ENCODE measurements at regions not wholly inside any gene's neighbourhood (a gene's known extent, or its start where the extent isn't known, plus 50 kb on each side); places are given as distances from the start of the nearest gene placed in this dataset.

DNA sequence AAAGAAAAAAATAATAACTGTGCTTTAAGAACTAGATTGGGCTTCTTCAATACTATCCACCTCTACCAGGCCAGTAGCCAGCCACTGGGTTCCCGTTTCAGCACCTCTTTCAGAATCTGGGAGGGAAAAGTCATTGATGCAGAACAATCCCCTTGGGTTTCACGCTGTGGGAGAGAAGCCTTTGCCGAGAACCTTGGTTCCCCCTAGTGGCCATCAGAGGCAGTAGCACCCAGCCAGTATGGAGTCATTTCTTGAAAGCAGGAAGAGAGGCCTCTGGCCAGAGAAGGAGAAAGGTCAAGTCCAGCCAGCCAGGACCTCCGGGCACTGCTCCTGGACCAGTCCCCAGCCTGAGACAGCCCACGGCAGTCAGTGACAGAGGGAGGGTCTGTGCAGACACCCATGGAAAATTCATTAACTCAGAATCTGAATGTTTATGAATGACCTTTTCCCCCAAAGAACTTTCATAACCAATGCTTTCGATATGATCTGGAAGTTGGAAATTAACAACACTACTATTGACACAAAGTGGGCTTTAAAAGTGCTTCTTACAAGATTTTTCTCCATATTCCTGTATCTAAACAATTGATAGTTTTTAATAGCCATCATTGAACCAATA, 51.2 kb upstream of the CDH5 start:
- DNase-seq (ENCODE audit: low read depth): peak; percentile 51

DNA sequence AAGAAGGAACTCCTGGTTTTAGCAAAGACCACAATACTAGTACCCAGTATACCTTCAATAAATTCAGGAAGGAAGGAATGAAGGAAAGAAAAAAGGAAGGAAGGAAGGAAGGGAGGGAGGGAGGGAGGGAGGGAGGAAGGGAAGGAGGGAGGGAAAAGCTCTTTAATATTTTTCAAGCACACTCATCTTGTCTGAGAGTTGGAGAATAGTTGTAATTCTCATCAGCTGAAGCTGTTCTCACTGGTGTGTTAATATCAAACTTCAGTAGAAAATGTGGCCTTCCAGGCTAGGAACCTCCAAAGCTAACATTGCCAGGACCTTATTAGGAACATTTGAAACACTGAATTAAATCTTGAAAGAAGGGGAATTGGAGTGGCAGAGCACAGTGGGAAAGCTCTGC, 55.2 kb upstream of the CDH5 start:
- no peak for DNase-seq (ENCODE audit: low read depth)

DNA sequence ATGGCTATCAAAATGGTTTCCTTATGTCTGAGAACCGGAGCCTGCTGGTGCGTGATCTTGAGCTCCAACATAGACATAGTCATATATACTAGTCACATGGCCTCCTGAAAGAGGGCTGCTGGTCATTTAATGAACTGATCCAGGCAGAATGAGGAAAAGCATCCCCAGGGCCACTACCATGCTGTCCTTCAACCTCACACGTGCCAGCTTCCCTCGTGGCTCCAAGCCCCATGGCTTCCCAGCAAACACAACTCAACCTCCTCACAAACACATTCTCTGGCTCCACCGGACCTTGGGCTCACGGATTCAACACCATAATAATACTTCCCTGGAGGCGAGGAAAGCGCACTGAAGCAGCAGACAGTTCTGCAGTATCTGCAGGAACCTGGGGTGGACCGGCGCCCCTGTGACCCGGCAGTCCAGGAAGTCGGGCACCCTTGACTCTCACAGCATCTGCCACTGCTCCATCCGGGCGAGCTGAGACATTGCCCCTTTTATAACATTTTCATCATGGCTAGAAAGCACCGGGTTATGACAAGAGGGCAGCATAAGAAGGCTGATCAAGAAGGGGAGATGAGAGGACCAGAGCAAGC, 57.2 kb upstream of the CDH5 start:
- DNase-seq (ENCODE audit: low read depth): no peak

DNA sequence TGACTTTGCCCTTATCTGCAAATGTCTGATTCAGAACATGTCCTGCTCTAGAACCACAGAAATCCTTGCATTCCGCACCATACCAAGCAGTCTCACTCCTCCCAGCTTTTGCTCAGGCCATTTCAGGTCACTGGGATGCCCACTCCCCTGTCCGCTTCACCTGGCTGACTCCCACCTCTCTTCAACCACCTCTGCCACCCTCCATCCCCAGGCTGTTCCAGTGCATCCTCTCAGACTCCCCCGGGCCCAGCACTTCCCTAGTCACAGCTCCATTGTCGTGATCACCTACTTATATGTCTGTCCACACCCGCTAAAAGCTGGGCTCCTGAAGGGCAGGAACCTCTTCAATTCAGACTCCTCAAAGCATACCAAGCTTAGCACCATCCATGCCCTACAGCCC, 58.4 kb upstream of the CDH5 start:
- no peak for DNase-seq (ENCODE audit: low read depth)

DNA sequence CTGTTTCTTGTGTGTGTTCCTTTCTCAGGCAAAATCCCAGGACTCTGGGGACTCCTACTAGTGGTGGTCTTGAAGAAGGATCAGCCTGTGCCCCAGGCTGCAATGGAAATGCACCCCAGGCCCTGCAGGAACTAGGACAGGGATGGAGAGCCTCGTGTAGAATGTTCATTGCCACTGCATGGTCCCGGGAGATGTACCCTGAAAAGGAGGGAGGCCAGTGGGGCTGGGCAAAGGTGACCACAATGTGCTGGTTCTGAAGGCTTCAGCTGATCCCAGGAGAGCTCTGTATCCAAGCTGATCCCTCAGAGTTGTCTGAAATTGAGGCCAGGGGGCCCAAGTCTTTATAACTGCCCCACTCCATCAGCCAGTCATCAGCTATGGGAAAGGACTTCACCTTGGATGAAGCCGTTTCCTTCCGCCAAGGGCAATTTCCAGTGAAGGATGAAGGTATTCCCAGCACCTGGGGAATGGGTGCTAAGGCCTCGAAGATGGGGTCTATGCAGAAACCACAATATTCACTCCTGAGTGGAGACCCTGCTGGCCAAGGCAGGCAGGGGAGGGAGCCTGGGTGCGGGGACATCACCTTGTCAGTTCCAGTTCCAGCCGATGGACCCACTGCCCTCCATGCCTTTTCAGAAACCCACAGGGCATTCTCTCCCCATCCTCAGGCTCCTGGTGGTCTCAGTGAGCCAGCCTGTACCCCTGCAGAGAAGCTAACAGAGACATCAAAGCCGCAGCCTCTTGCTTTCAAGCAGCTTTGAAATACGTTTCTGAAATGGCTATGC, 59.9 kb upstream of the CDH5 start:
- DNase-seq (ENCODE audit: low read depth): no peak

DNA sequence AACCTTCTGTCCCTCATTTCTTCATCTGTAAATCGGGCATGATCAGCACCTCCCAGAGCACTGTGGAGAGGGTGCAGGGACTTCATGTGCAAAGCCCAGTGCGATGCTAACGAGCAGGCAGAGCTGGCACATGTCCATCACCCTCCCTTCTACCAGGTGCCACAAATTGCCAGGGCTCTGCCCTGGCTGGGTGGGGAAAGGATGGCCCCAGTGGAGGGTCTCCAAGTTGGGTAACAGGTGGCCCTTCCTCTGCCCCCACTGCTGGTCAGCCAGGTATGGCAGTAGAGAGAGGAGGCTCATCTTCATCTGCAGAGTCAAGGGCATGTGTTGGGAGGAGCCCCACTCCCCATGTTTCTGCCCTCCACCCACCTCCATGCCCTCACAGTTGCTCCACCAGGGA, 61.5 kb upstream of the CDH5 start:
- DNase-seq (ENCODE audit: low read depth): no peak

DNA sequence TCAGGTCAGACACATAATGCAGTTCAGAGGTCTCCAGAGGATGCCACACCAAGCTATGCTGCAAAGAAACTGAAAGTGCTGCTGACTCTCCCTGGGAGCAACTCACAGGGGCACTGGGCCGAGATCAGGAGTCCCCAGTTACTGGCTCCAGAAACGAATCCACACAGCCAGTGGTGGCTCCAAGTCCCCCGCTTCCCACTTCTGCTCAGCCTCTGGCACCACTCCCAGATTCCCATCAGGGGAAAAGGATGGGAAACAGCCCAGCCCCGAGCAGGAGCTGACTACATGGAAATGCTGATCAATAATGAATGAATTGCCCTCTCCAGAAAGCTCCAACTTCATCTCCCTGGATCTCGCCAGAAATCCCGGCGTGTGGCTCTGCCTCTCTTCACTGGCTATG, 62.3 kb upstream of the CDH5 start:
- no peak for DNase-seq (ENCODE audit: low read depth)

DNA sequence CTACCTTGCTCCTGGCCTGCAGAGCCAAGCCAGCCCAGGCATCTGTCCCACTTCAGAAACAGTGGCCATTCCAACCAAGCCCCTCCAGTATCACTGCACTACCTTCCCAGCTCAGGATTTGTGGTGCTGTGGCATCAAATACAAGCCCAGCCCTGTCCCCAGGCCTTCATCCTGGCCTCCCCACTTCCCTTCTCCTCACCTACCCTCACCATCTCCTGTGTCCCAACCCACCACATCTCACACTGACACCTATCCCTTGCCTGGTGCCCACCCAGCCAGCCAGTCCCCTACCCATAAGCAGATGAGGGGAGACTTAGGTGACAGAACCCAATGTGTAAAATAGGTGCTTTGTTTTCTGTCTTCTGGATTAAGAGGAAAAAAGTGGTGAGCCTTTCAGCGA, 66.0 kb upstream of the CDH5 start:
- DNase-seq (ENCODE audit: low read depth): no peak

DNA sequence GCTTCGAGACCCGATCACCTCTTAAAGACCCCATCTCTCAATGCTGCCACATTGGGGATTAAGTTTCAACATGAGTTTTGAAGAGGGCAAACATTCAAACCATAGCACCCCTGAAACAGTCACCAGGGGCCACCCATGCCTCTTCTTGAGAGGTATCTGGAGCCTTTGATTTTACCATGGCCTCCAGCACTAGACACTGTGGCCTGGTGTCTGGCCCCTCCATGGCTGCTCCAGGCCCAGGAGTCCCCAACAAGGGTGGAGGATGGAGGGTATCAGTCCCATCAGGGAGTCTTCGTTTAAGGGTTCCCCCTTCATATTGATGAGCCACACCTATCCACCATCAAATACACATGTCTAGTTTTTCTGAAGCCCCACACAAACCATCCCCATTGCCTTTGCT, 66.5 kb upstream of the CDH5 start:
- DNase-seq (ENCODE audit: low read depth): no peak

DNA sequence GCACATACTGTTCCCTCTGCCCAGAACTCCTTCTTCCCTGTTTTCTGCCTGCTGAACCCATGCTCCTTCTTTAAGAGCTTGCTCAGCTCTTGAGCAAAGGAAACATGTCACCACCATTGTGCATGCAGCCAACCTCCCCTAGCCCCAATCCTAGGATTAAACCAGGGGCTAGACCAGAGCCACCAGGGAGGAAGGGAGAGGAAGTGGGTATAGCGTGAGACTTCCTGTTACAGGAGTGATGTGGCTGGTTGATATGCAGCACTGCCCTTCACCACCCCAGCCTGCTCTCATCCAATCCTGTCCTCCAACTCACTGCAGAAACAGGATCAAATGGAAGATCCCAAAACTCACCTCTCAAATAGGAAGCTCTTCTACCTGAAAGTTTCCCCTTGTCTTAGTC, 67.1 kb upstream of the CDH5 start:
- no peak for DNase-seq (ENCODE audit: low read depth)

DNA sequence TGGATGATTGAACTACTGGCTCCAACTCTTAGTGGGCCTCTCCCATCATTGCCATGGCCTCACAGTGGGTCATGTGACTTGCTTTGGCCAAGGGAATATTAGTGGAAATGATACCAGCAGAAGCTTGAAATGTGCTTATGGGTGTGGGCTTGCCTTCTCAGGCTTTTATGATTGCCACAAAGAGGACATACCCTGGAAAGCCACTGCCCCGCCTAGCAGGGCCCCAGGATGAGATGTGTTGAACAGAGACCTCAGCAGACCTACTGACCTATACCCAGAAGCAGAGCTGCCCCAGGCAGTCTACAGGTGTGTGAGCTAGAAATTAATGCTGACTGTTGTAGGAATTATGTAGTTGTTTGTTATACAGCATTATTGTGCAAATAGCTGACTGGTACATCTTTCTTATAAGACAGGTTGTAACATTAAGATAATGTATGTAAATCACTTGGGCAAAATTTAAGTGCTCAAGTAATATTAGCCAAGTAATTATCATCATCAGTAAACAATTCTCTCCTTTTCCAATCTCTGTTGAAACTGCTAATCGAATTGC, 67.8 kb upstream of the CDH5 start:
- no peak for DNase-seq (ENCODE audit: low read depth)

DNA sequence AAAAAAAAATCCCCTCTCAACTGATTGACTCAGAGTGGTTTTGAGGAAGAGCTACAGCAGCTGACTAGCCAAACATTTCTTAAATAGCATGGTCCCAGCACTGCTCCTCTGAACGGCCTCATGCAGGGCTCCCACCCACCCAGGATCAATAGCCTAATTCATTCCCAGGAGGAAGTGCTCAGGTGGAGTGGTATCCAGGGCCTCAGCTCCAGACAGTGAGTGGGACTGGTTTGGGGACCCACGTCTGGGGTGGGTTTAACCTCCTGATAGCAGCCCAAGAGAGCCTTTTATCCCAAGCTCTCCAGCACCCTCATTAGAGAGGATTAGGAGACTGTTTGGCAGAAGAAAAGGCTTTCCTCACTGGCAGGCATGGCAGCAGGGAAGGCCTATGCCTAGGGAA, 68.5 kb upstream of the CDH5 start:
- DNase-seq (ENCODE audit: low read depth): no peak

DNA sequence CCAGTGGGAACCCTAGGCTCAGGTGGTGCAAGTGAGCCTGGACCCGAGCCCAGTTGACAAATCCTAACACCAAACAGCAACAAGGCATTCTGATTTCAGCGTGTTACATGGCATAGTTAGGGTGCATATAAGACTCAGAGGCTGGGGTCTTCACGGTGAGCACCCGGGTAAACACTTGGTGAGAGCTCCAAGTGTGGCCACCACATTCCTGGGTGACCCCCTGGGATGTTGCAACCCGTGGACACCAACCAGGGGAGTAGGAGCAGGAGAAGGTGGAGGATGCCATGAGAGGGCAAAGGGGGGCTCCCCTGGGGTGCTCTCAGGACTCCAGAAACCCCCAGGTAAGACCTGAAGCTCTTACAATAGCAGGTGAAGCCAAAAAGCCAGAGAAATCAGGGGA, 69.9 kb upstream of the CDH5 start:
- no peak for DNase-seq (ENCODE audit: low read depth)

DNA sequence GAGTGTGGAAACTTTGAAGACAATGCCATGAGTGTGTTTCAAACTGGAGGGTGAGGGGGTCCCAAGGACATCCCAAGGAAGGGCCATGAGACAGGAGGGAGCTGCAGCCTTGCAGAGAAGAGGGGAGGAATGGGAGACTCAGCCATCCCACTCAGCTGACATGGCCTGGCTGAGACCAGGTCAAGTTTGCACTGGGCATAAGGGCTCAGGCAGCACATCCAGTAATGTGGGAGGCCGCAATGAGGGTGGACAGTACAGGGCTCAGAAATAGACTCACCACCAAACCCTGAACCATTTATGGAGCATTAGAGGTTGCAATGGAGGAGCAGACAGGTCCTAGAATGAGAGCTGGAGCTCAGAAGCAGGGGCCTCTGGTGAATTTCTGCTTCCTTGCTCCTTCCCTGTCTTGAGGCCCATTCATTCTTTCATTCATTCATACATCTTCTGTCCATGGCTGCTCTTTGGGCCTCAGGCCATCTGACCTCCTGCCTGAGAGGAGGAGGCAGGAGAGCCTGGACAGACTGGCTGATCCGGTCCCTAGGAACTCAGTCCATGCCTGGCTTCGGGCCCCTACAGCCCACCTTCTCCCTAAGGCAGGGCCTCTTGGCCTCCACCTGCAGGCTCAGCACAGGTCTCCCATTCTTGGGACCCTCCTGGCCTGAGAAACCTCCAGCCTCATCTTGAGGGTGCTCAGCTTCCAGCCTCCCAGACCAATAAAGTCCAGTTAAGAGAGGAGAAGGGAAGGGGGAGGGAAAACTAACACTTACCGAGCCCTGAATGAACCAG, 70.5 kb upstream of the CDH5 start:
- DNase-seq (ENCODE audit: low read depth): no peak

DNA sequence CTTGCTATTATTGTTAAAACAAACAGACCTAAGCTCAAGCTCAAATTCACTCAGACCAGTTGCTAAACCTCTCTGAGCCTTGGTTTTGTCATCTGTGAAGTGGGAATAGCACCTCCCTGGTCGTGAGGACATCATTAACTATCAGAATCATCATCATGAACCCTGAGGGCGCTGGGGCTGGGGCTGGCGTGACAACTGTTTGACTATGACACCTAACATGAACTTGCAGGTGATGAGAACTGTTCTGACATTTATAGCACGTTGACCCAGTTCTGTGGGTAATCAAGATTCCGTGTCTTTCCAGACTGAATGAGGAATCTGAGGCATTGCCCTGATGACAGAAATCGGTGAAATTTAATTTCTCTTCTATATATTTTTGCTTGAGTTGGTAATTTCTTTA, 71.3 kb upstream of the CDH5 start:
- DNase-seq (ENCODE audit: low read depth): no peak

DNA sequence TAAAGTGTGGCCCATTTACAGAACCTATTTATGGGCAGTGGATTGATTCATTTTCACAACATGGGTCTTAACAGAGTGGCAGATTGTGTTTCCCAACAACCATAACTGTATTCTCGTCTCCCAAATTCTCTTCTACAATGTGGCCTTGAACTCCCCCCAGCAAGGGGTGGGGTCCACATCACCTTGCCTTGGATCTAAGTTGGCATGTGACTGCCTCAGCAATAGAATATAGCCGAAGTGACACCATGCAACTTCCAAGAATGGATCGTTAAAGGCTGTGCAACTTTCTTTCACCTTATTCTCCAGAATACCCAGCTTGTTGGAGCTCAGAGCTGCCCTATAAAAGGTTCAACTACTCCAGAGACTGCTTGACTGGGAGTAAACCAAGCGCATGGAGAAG, 72.0 kb upstream of the CDH5 start:
- DNase-seq (ENCODE audit: low read depth): no peak

DNA sequence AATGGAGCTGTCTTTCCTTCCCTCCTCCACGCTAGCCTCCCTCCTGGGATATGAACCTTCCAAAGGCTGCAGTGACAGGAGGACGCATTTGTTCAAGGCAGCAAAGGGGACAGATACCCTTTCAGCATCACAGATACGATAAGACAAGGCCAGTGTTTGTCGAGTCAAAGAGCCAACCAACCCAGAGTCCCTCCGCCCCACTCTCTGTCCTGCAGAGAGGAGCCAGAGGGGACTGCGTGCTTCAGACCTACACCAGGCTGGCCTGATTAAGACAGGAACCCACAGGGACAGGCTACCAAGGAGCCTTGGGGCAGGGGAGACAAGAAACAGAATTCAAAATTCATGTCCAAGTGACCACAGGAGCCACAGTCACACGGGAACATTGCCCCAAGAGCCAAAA, 72.6 kb upstream of the CDH5 start:
- DNase-seq (ENCODE audit: low read depth): no peak

DNA sequence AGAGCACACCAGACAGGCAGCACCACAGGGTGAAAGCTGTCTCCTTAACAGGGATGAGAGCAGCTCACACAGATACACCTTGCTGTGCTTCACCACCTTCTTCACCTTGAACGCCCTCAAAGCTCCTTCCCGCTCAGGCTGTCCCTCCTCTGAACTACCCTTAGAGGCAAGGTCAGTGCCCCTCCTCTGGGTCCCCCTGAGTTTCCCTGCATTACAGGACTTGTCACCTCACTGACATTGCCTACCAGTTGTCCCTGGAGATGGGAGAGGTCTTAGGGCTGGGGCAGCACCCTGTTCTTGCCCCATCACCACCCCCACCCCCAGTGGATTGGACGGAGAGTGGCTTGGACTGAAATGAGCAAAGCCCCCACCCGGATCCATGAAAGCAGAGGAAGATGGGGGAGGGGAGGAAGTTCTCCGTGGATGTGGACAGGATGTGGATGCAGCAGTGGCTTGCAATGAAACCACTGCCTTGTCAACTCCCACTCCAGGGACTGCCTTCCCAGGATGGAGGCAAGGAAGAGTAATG, 73.2 kb upstream of the CDH5 start:
- no peak for DNase-seq (ENCODE audit: low read depth)

DNA sequence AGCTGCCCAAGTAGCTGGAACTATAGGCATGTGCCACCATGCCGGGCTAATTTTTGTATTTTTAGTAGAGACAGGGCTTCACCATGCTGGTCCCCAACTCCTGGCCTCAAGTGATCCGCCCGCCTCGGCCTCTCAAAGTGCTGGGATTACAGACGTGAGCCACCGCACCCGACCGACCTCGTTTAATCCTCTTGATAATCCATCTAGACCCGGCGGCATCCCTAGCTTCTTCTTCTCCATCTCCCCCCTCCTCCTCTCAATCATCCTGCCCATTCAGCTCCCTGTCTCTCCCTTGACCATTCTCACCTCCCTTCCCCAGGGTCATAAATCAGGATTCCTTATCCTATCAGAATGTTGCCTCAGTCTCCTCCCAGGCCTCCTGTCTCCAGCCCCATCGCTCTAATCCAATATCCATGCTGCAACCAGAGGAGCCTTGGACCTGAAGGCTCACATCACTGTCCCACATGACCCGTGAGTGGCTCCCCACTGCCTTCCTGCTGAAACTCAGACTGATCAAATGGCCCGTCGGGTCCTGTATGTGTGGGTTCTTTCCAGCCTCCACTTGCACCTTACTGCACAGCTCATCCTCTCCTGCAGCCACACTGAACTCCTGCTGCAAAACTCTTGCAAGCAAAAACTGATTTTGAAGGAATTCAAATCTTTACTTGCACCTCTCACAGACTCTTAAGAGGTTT, 74.1 kb upstream of the CDH5 start:
- no peak for DNase-seq (ENCODE audit: low read depth)

DNA sequence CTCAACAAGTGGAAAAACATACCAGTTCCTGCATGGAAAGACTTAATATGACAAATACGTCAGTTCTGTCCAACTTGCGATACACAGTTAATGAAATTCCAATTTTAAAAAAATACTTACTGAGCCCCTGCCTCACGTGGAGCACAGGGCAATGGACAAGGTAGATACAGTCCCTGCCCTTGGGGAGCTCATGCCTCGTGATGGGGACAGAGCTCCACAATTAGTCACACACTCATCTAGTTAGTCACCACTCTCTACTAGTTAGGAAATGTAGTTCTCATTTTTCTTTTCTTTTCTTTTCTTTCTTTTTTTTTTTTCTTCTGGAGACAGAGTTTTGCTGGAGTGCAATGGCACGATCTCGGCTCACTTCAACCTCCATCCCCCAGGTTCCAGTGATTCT, 74.7 kb upstream of the CDH5 start:
- no peak for DNase-seq (ENCODE audit: low read depth)

DNA sequence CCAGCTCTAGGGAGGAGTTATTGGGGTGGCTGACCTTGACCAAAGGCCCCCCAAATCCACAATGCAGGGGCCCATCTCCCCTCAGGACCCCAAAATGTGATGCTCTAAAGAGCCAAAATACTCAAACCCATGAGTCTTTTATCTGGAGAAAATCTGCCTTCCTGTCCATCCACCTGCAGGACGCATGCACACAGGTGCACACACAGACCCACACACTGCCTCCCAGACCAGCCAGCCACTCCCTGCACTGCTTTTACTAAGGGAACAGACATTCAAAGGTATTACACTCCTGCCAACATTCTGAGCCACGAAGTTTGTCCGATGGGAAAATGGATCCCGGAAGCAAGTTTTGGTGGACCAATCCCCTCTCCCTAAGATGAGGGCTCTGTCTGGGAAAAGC, 76.1 kb upstream of the CDH5 start:
- DNase-seq (ENCODE audit: low read depth): no peak

DNA sequence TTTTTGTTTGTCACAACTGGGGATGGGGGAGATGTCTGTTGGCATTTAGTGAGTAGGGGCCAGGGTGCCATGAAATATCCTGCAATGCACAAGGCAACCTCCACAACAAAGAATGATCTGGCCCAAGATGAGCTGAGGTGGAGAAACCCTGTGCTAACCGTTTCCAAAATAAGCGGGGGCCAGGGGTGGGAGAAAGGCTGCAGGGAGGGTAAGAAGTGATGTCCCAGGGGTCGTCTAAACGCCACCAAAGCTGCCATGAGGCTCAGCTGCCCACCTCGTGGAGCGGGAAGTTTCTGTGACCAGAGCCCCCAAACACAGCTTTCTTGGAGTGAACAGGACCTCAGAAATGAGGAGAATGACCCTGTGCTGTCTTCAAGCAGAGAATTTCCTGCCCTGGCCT, 76.5 kb upstream of the CDH5 start:
- DNase-seq (ENCODE audit: low read depth): no peak
